ENCODE measurements at regions not wholly inside any gene's neighbourhood (a gene's known extent, or its start where the extent isn't known, plus 50 kb on each side); places are given as distances from the start of the nearest gene placed in this dataset.

- Histone ChIP-seq H3K36me3 (ENCODE audit: control insufficient read depth in 2 of 2, extremely low read depth in 1 of 2, insufficient read depth in 2 of 2, low read length in 2 of 2) (no peaks in the 10 kb centered on the region), H2AFZ (ENCODE audit: control insufficient read depth, low read length) (no peak overlapping the region), H3K27ac (ENCODE audit: control insufficient read depth, insufficient read depth, low read length) (no peak overlapping the region), H3K4me2 (ENCODE audit: control insufficient read depth, extremely low read depth, insufficient read depth, low read depth, low read length) (no peak overlapping the region), H4K20me1 (ENCODE audit: control insufficient read depth, extremely low read depth, insufficient read depth, low read length) (no peaks in the 10 kb centered on the region), H3K27me3 (ENCODE audit: control insufficient read depth, extremely low read depth, insufficient read depth, low read length) (no peaks in the 10 kb centered on the region), H3K9me3 (ENCODE audit: control insufficient read depth, low read depth, low read length) (no peaks in the 10 kb centered on the region), H3K9me1 (ENCODE audit: control insufficient read depth, extremely low read depth, insufficient read depth, low read length) (no peaks in the 10 kb centered on the region), H3K4me3 (ENCODE audit: control insufficient read depth in 2 of 3, extremely low read depth in 1 of 3, insufficient read depth in 2 of 3, low read depth in 1 of 3, low read length in 3 of 3) (no peak overlapping the region), H3K4me1 (ENCODE audit: control insufficient read depth, extremely low read depth, insufficient read depth, low read length) (no peaks in the 10 kb centered on the region), H3K9ac (ENCODE audit: control insufficient read depth, extremely low read depth, insufficient read depth, low read length) (no peak overlapping the region), H3K79me2 (ENCODE audit: control insufficient read depth, insufficient read depth, low read length) (no peaks in the 10 kb centered on the region)
- TF ChIP-seq, protein P1, sequence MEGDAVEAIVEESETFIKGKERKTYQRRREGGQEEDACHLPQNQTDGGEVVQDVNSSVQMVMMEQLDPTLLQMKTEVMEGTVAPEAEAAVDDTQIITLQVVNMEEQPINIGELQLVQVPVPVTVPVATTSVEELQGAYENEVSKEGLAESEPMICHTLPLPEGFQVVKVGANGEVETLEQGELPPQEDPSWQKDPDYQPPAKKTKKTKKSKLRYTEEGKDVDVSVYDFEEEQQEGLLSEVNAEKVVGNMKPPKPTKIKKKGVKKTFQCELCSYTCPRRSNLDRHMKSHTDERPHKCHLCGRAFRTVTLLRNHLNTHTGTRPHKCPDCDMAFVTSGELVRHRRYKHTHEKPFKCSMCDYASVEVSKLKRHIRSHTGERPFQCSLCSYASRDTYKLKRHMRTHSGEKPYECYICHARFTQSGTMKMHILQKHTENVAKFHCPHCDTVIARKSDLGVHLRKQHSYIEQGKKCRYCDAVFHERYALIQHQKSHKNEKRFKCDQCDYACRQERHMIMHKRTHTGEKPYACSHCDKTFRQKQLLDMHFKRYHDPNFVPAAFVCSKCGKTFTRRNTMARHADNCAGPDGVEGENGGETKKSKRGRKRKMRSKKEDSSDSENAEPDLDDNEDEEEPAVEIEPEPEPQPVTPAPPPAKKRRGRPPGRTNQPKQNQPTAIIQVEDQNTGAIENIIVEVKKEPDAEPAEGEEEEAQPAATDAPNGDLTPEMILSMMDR (optimal IDR thresholded peaks at IDR 0.05 in 1 of 3, IDR thresholded peaks at IDR 0.05 in 1 of 3, conservative IDR thresholded peaks at IDR 0.05 in 1 of 3; ENCODE audit: extremely low read depth in 1 of 3, insufficient read depth in 2 of 3, low read length in 3 of 3), result no peak
- no peak for TF ChIP-seq EZH2 (IDR thresholded peaks at IDR 0.05; ENCODE audit: low read length)
- dilution Hi-C loops (cut with MboI; ENCODE audit: extremely low pct_ligation_motif_present, low sequenced_read_pairs), result no loop called here
- no peak for DNase-seq (ENCODE audit: low read depth, low spot score)
- FAIRE-seq, result no peak
These were observed 399.8 kb downstream of the KCNJ2 start for GRCh38 chr17:70569128-70569527.

DNA sequence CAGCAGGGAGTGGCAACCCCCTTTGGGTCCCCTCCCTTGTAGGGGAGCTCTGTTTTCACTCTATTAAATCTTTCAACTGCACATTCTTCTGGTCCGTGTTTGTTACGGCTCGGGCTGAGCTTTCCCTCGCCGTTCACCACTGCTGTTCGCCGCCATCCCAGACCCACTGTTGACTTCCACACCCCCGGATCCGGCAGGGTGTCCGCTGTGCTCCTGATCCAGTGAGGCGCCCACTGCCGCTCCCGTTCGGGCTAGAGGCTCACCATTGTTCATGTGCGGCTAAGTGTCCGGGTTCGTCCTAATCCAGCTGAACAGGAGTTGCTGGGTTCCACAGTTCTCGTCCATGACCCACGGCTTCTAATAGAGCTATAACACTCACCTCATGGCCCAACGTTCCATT is 408.1 kb downstream of the KCNJ2 start:
- Histone ChIP-seq H3K4me2 (ENCODE audit: control insufficient read depth, extremely low read depth, insufficient read depth, low read depth, low read length) (no peak overlapping the region), H3K79me2 (ENCODE audit: control insufficient read depth, insufficient read depth, low read length) (no peaks in the 10 kb centered on the region), H3K9ac (ENCODE audit: control insufficient read depth, extremely low read depth, insufficient read depth, low read length) (no peak overlapping the region), H3K27me3 (ENCODE audit: control insufficient read depth, extremely low read depth, insufficient read depth, low read length) (no peaks in the 10 kb centered on the region), H2AFZ (ENCODE audit: control insufficient read depth, low read length) (no peak overlapping the region), H3K4me1 (ENCODE audit: control insufficient read depth, extremely low read depth, insufficient read depth, low read length) (no peaks in the 10 kb centered on the region), H4K20me1 (ENCODE audit: control insufficient read depth, extremely low read depth, insufficient read depth, low read length) (no peaks in the 10 kb centered on the region), H3K36me3 (ENCODE audit: control insufficient read depth in 2 of 2, extremely low read depth in 1 of 2, insufficient read depth in 2 of 2, low read length in 2 of 2) (no peaks in the 10 kb centered on the region), H3K9me3 (ENCODE audit: control insufficient read depth, low read depth, low read length) (no peaks in the 10 kb centered on the region), H3K4me3 (ENCODE audit: control insufficient read depth in 2 of 3, extremely low read depth in 1 of 3, insufficient read depth in 2 of 3, low read depth in 1 of 3, low read length in 3 of 3) (no peak overlapping the region), H3K27ac (ENCODE audit: control insufficient read depth, insufficient read depth, low read length) (no peak overlapping the region), H3K9me1 (ENCODE audit: control insufficient read depth, extremely low read depth, insufficient read depth, low read length) (no peaks in the 10 kb centered on the region)
- FAIRE-seq (no peak), DNase-seq (ENCODE audit: low read depth, low spot score) (no peak)
- TF ChIP-seq EZH2 (IDR thresholded peaks at IDR 0.05; ENCODE audit: low read length), result no peak
- TF ChIP-seq, protein P1 (optimal IDR thresholded peaks at IDR 0.05 in 1 of 3, IDR thresholded peaks at IDR 0.05 in 1 of 3, conservative IDR thresholded peaks at IDR 0.05 in 1 of 3; ENCODE audit: extremely low read depth in 1 of 3, insufficient read depth in 2 of 3, low read length in 3 of 3), result no peak
- dilution Hi-C loops (cut with MboI; ENCODE audit: extremely low pct_ligation_motif_present, low sequenced_read_pairs), result no loop called here

All from keratinocyte (primary cell).